Natural killer cell (primary cell): ENCODE measurements at regions not wholly inside any gene's neighbourhood (a gene's known extent, or its start where the extent isn't known, plus 50 kb on each side); places are given as distances from the start of the nearest gene placed in this dataset.

Source experiments
- ATAC-seq, 3 donors: fragments of 150-1000 bp in 2 of 3; fragments of 200-7000 bp in 1 of 3; cut with Tn5 transposase; 1 replicate in 1 of 3; 2 replicates in 2 of 3; pipeline ENCODE4 v1.10.0; 2021; ENCODE audit warnings: mild to moderate bottlenecking in 2 of 3, moderate library complexity in 2 of 3
- DNase-seq, 2 donors: peaks; one replicate each; pipeline versions ENCODE4 v3.0.0 to v3.0.0-alpha.2; 2013 to 2021; ENCODE audit warnings: mixed read lengths in 1 of 2
- H3K27ac ChIP-seq: one replicate; pipeline ENCODE4 v1.5.1; 2013; ENCODE audit warnings: mild to moderate bottlenecking, low read length
- H3K27me3 ChIP-seq: one replicate; pipeline ENCODE4 v1.6.1; 2013; ENCODE audit warnings: low read length; ENCODE audit not compliant: control insufficient read depth, insufficient read depth
- H3K36me3 ChIP-seq: one replicate; pipeline ENCODE4 v1.6.1; 2013; ENCODE audit warnings: low read length; ENCODE audit not compliant: control insufficient read depth, insufficient read depth
- H3K4me1 ChIP-seq: one replicate; pipeline ENCODE4 v1.6.1; 2013; ENCODE audit warnings: low read length; ENCODE audit not compliant: control insufficient read depth, insufficient read depth
- H3K4me3 ChIP-seq: one replicate; pipeline ENCODE4 v1.5.1; 2013; ENCODE audit warnings: low read length
- H3K9me3 ChIP-seq: one replicate; pipeline ENCODE4 v1.6.1; 2013; ENCODE audit warnings: low read length; ENCODE audit not compliant: control insufficient read depth, insufficient read depth
- H3K27ac Mint-ChIP-seq, 2 donors: one replicate each; pipeline ENCODE4 v1.8.0; 2022; ENCODE audit warnings: mild to moderate bottlenecking in 2 of 2, mixed read lengths in 2 of 2, moderate library complexity in 1 of 2
- H3K27me3 Mint-ChIP-seq, 2 donors: one replicate each; pipeline ENCODE4 v1.8.0; 2022; ENCODE audit warnings: low read depth in 2 of 2, mixed read lengths in 2 of 2
- H3K36me3 Mint-ChIP-seq: one replicate; pipeline ENCODE4 v1.8.0; 2022; ENCODE audit warnings: mixed read lengths
- H3K4me1 Mint-ChIP-seq, 2 donors: one replicate each; pipeline ENCODE4 v1.8.0; 2022; ENCODE audit warnings: mixed read lengths in 2 of 2
- H3K4me3 Mint-ChIP-seq: one replicate; pipeline ENCODE4 v1.8.0; 2022; ENCODE audit warnings: mild to moderate bottlenecking, moderate library complexity, mixed read lengths
- H3K9me3 Mint-ChIP-seq, 2 donors: one replicate each; pipeline ENCODE4 v1.8.0; 2022; ENCODE audit warnings: mixed read lengths in 2 of 2
- WGBS: methylation state at CpG from one replicate; pipeline ENCODE4 v1.1.7; 2013; ENCODE audit warnings: missing lambda C conversion rate; ENCODE audit not compliant: insufficient coverage; 5-methylcytosine and 5-hydroxymethylcytosine counted together
- intact Hi-C: fragments of 100-400 bp; cut with micrococcal nuclease; formaldehyde crosslinking; loops from one replicate; pipeline ENCODE4 v1.14.2; 2022
- TF ChIP-seq, protein P1 (sequence below): fragments of 200-600 bp; IDR thresholded peaks from one replicate; pipeline ENCODE4 v1.8.0; 2022; ENCODE audit warnings: antibody characterized with exemption

GRCh38 chr15:38864827-38865581, 300.4 kb upstream of the RASGRP1 start:
- peaks cover 15 to 33% of the 10 kb centered on the region in 2 donors for H3K27me3 Mint-ChIP-seq
- peaks cover 0 to 4% of the 10 kb centered on the region in 2 donors for H3K4me1 Mint-ChIP-seq
- H3K4me3 Mint-ChIP-seq = no peak overlapping the region
- Histone ChIP-seq H3K9me3 (no peaks in the 10 kb centered on the region), H3K36me3 (no peaks in the 10 kb centered on the region), H3K27ac (no peak overlapping the region), H3K27me3 (no peaks in the 10 kb centered on the region), H3K4me3 (no peak overlapping the region), H3K4me1 (no peaks in the 10 kb centered on the region)
- H3K36me3 Mint-ChIP-seq = no peaks in the 10 kb centered on the region
- H3K27ac Mint-ChIP-seq = no peak overlapping the region
- TF ChIP-seq, protein P1, sequence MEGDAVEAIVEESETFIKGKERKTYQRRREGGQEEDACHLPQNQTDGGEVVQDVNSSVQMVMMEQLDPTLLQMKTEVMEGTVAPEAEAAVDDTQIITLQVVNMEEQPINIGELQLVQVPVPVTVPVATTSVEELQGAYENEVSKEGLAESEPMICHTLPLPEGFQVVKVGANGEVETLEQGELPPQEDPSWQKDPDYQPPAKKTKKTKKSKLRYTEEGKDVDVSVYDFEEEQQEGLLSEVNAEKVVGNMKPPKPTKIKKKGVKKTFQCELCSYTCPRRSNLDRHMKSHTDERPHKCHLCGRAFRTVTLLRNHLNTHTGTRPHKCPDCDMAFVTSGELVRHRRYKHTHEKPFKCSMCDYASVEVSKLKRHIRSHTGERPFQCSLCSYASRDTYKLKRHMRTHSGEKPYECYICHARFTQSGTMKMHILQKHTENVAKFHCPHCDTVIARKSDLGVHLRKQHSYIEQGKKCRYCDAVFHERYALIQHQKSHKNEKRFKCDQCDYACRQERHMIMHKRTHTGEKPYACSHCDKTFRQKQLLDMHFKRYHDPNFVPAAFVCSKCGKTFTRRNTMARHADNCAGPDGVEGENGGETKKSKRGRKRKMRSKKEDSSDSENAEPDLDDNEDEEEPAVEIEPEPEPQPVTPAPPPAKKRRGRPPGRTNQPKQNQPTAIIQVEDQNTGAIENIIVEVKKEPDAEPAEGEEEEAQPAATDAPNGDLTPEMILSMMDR = no peak
- H3K9me3 Mint-ChIP-seq = no peaks in the 10 kb centered on the region
- DNase-seq = no peak
- 71% methylated on average over 9 of the region's 9 CpGs for WGBS
- intact Hi-C loops = no loop called here
- ATAC-seq = no peak

GRCh38 chr15:38867556-38867955, 302.9 kb upstream of the RASGRP1 start:
- DNase-seq (no peak), ATAC-seq (no peak)
- no peaks in the 10 kb centered on the region for H3K36me3 ChIP-seq
- no peak overlapping the region for H3K4me3 Mint-ChIP-seq
- H3K9me3 ChIP-seq = no peaks in the 10 kb centered on the region
- 85% methylated on average over 5 of the region's 7 CpGs for WGBS
- no peaks in the 10 kb centered on the region for H3K36me3 Mint-ChIP-seq
- H3K27me3 Mint-ChIP-seq = peaks cover 11 to 21% of the 10 kb centered on the region in 2 donors
- H3K4me3 ChIP-seq = no peak overlapping the region
- no peaks in the 10 kb centered on the region for H3K4me1 ChIP-seq
- TF ChIP-seq, protein P1 = no peak
- peaks cover 0 to 4% of the 10 kb centered on the region in 2 donors for H3K4me1 Mint-ChIP-seq
- intact Hi-C loops = no loop called here
- H3K9me3 Mint-ChIP-seq = no peaks in the 10 kb centered on the region
- H3K27me3 ChIP-seq = no peaks in the 10 kb centered on the region
- H3K27ac Mint-ChIP-seq = no peak overlapping the region
- H3K27ac ChIP-seq = no peak overlapping the region

GRCh38 chr15:38868326-38869114, 303.9 kb upstream of the RASGRP1 start:
- no peak overlapping the region for H3K27ac ChIP-seq
- H3K27me3 Mint-ChIP-seq = peaks cover 14 to 21% of the 10 kb centered on the region in 2 donors
- no peaks in the 10 kb centered on the region for H3K36me3 ChIP-seq
- TF ChIP-seq, protein P1 = no peak
- peaks cover 0 to 4% of the 10 kb centered on the region in 2 donors for H3K4me1 Mint-ChIP-seq
- ATAC-seq (no peak), DNase-seq (no peak)
- no peaks in the 10 kb centered on the region for H3K9me3 Mint-ChIP-seq
- H3K27ac Mint-ChIP-seq = no peak overlapping the region
- H3K9me3 ChIP-seq = no peaks in the 10 kb centered on the region
- H3K4me3 Mint-ChIP-seq = no peak overlapping the region
- no peaks in the 10 kb centered on the region for H3K27me3 ChIP-seq
- intact Hi-C loops = no loop called here
- H3K36me3 Mint-ChIP-seq = no peaks in the 10 kb centered on the region
- H3K4me1 ChIP-seq = no peaks in the 10 kb centered on the region
- 76% methylated on average over 6 of the region's 8 CpGs for WGBS
- H3K4me3 ChIP-seq = no peak overlapping the region
